HG03280 (cell line): ENCODE measurements at regions not wholly inside any gene's neighbourhood (a gene's known extent, or its start where the extent isn't known, plus 50 kb on each side); places are given as distances from the start of the nearest gene placed in this dataset.
"Not testable (repeated sequence)": the region's sequence is repeated elsewhere in the genome, so short reads cannot be mapped to it uniquely, and the experiment has no call there.

Experiments used
- ATAC-seq: cut with Tn5 transposase; IDR thresholded peaks from one replicate; pipeline ENCODE4 v1.9.1; 2021; ENCODE audit warnings: mild to moderate bottlenecking, moderate library complexity; ENCODE audit not compliant: unreplicated experiment

DNA sequence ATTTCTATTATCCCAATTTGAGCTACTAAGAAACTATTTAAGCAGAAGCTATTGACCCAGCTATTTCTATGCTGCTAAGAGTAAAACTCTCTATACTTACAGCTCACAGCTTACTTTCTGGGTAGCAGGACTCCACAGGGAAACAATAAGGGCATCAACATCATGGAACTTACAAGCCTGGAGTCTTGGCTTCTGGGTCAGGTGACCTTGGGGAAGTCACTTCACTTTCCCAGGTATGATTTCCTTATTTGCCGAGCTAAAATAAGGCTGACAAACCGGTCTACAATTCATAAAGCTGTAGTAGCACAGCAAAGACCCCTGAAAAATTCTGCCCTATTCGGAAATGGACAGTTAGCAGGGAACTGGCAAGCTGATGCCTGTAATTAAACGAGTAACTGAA lies 278.3 kb upstream of the NR2F2 start:
- no peak for ATAC-seq

DNA sequence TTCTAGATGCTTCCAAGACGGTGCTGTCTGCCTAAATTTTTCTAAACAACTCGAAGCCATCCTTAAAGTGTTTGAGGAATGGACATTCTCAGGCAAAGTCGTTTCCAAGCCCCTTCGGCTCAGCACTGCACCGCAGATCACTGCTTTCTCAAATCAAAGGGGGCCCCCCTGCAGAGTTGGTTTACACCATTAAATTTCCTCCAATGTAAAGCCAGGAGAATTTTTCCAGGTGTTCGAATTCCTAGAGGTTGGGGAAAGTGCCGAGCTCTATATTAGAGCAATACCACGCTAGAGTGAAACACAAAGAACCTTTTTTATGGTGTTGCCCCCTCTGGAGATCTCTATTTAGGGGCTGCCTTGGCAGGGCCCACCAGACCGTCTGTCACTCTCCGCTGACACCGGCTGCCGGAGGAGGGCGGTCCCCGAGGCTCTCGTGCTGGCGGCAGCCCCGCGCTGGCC lies 277.9 kb upstream of the NR2F2 start:
- no peak for ATAC-seq

DNA sequence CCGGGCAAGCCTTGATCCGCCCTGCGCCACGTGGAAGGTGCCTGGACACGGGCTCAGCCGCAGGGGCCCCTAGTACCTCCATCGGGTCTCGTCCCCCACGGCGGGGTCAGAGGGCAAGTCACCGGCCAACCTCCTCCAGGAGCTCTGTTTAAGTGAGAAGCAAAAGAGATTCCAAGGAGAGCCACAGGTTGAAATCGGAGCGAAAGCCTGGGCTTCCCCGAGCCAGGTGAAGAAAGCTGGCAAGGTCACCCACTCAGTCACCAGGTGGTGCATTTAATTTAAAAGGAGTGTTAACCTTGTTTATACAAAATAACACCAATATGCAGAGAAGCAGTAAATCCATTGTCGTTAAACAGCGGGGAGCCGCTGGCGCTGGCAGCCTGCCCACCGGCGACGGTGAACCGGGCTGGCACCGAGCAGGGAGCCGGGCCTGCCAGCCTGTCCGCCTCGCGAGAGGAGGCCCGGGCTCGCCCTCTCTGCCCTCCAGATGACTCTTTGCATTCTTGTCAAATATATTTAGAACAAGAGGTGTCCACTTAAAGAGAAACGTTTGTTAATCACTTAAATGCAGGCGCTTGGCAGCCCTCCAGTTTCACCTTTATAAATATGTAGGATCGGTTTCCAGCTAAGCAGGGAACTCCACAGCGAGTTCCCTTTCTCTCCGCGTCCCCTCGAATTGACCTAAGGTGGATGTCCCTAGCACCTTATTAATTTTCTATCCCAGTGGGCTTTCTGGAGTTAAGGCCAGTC lies 277.3 kb upstream of the NR2F2 start:
- no peak for ATAC-seq

GRCh38 chr15:96053781-96054428 lies 276.6 kb upstream of the NR2F2 start:
- no peak for ATAC-seq

DNA sequence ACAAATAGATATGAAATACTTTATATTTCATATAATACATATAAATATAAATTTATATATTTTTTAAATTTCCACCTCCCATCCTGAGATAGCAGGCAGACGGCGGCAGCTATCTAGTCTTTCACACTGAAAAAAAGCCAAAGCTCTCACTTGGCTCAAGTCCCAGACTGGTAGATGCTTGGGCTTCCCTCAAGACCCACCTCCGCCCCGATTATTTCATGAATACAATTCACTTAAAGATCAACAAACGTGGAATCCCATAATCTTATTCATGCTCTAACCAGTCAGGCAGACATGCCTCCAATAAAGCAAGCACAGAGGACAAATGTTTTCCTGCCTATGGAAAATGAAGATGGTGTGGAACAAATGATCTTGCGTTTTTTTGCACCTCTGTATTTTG lies 275.9 kb upstream of the NR2F2 start:
- ATAC-seq, result no peak

- ATAC-seq, result peak; percentile 65
Observed at GRCh38 chr15:96058103-96058851, 272.2 kb upstream of the NR2F2 start.

GRCh38 chr15:96058852-96059103 lies 271.7 kb upstream of the NR2F2 start:
- not testable (repeated sequence) for ATAC-seq

GRCh38 chr15:96060591-96060990 lies 269.9 kb upstream of the NR2F2 start:
- ATAC-seq, result not testable (repeated sequence)

GRCh38 chr15:96064351-96064756 lies 266.1 kb upstream of the NR2F2 start:
- ATAC-seq, result no peak

DNA sequence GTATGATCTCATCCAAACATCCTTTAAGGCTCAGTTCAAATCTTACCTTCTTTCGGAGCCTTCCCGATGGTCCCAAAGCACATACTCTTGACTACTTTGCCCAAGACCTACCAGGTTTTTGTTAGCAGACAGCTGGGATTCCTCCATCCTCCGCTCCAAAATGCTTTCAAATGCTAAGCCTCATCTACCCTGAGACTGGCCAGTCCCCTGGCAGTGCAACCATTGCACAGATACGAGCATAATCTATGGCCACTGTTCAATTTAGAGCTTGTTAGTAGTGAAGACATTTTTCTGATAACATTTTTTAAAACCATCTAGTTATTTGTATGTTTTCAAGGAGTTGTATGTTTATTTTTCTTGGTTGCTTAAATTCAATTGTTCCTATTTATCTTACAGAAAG lies 264.4 kb upstream of the NR2F2 start:
- no peak for ATAC-seq

GRCh38 chr15:96066852-96067495 lies 263.5 kb upstream of the NR2F2 start:
- ATAC-seq, result no peak

GRCh38 chr15:96067677-96068076 lies 262.8 kb upstream of the NR2F2 start:
- no peak for ATAC-seq

GRCh38 chr15:96068897-96069296 lies 261.6 kb upstream of the NR2F2 start:
- no peak for ATAC-seq

GRCh38 chr15:96070636-96071035 lies 259.9 kb upstream of the NR2F2 start:
- ATAC-seq, result no peak

DNA sequence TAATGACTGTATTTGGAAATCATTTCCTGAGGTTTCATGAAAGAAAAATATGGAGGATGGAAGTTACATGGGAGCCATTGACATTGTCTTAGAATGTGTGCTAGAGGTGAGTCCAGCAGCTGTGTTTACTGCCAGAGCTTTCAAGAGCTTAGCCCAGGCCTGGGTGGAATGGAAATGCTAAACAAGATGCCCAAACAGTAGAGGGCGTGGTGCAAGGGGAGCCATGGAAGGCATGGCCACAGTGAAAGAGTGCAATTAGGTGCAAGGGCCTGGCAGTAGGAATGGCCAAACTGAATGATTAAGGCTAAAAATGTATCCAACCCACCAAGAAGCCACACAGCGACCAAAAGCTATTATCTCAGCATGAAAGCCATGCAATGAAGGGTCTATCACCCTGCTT lies 257.7 kb upstream of the NR2F2 start:
- ATAC-seq, result no peak

DNA sequence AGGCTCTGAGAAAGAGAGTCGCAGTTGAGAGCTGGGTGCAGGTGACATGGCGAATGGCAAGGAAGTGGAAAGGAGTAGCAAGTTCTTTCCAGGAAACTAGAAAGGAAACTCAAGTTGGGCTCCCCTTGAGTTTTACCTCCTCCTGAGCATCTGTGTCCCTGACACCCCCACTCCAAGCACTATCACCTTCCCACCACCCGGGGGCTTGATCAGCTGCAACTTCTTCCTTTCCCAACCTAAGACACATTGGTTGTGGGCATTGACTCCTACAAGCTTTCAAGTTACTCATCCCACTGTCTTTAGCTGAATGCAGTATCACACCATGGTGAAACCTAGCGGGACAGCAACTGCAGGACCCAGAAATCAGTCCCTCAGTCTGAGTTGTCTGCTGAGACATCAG lies 256.6 kb upstream of the NR2F2 start:
- ATAC-seq, result no peak

- no peak for ATAC-seq
Observed at GRCh38 chr15:96075895-96076294, 254.6 kb upstream of the NR2F2 start.

- no peak for ATAC-seq
Observed at GRCh38 chr15:96076350-96076749, 254.2 kb upstream of the NR2F2 start.

- ATAC-seq, result no peak
Observed at GRCh38 chr15:96079041-96079440, 251.5 kb upstream of the NR2F2 start.

GRCh38 chr15:96079882-96080281 lies 250.6 kb upstream of the NR2F2 start:
- ATAC-seq, result no peak

DNA sequence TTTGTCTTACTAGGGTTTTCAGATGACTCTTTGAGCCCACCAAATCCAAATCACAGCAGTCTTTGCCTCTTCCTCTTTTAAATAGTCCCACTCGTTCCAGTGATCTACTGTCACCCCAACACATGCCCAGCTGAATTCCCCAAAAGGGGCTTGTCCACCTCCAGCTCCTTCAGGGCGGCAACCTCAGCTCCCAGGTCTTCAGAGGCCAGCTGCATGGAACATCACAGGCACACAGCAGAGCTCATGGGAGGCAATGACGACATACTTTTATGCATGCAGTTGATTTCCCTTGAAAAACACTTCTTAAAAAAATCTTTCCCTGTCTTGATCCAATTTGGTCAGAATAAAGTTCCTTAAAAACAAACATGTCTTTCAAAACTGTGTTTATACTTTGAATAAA lies 244.3 kb upstream of the NR2F2 start:
- ATAC-seq, result no peak
